ENCODE measurements at regions not wholly inside any gene's neighbourhood (a gene's known extent, or its start where the extent isn't known, plus 50 kb on each side); places are given as distances from the start of the nearest gene placed in this dataset.

DNA sequence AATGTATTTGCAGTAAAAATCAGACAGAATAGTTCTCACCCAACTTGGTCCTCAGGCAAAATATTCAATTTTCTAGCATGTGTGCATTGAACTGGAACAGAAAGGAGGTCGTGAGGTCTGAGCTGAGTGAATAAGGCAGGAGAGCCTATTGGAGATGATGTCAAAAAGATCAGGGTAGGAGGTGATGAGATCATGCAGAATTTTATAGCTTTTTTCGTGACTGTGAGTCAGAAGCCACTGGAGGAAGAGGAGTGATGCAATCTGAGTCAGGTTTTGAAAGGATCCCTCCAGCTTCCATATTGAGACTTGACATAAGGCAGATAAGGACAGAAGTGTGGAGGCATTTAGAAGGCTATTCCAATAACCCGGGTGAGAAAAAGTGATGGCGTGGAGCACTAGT is 299.5 kb upstream of the SOX11 start:
- no peaks in the 10 kb centered on the region for H3K36me3 ChIP-seq
- H3K4me1 ChIP-seq, result no peaks in the 10 kb centered on the region
- H4K20me1 ChIP-seq, result no peaks in the 10 kb centered on the region
- no peak overlapping the region for H3K27ac ChIP-seq
- no peak overlapping the region for H3K9ac ChIP-seq
- no peaks in the 10 kb centered on the region for H3K27me3 ChIP-seq
- H3K9me3 ChIP-seq, result no peaks in the 10 kb centered on the region
- no peak overlapping the region for H3K4me2 ChIP-seq
- no peak for TF ChIP-seq Cebpa-rat (IDR thresholded peaks at IDR 0.05)
- H3K4me3 ChIP-seq, result no peak overlapping the region

DNA sequence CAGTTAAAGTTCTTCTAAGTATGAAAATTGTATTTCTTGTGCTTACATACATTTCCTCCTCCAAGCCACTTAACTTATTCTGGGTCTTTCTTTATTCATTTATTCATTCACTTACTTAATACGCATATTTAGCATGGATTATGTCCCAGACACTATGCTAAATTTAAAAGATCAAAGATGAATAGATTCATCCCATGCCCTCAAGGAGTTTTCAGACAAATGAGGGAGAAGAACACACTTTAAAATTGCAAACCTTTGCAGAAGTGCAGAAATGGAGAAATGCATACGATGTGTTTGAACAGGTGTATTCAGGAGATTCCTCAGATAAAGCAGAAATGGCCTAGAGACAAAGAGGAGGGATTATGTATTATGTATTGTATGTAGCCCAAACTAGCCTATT is 298.7 kb upstream of the SOX11 start:
- H3K27ac ChIP-seq, result no peak overlapping the region
- no peaks in the 10 kb centered on the region for H4K20me1 ChIP-seq
- H3K9ac ChIP-seq, result no peak overlapping the region
- no peaks in the 10 kb centered on the region for H3K36me3 ChIP-seq
- no peak for TF ChIP-seq Cebpa-rat (IDR thresholded peaks at IDR 0.05)
- no peaks in the 10 kb centered on the region for H3K27me3 ChIP-seq
- no peaks in the 10 kb centered on the region for H3K4me1 ChIP-seq
- no peak overlapping the region for H3K4me2 ChIP-seq
- no peak overlapping the region for H3K4me3 ChIP-seq
- no peaks in the 10 kb centered on the region for H3K9me3 ChIP-seq

DNA sequence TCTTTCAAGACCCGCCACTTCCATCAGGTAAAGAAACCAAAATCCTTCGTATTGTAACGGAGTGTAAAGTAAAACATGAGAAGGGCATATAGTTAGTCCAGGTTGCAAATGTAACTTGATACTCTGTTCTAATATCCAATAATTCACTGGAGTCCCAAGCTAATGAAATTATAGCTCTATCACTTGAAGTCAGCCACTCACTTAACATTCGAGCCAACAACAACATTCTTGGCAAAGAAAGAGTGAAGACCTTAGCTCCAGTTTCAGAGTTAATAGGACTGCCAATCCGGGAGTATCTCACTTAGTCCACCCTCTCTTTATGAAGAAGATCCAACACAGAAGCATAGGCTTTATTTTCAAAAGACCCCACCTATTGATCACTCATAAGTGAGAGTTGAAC is 298.0 kb upstream of the SOX11 start:
- Histone ChIP-seq H3K4me2 (no peak overlapping the region), H3K27ac (no peak overlapping the region), H4K20me1 (no peaks in the 10 kb centered on the region), H3K36me3 (no peaks in the 10 kb centered on the region), H3K27me3 (no peaks in the 10 kb centered on the region), H3K9me3 (no peaks in the 10 kb centered on the region), H3K9ac (no peak overlapping the region), H3K4me1 (no peaks in the 10 kb centered on the region), H3K4me3 (no peak overlapping the region)
- no peak for TF ChIP-seq Cebpa-rat (IDR thresholded peaks at IDR 0.05)

DNA sequence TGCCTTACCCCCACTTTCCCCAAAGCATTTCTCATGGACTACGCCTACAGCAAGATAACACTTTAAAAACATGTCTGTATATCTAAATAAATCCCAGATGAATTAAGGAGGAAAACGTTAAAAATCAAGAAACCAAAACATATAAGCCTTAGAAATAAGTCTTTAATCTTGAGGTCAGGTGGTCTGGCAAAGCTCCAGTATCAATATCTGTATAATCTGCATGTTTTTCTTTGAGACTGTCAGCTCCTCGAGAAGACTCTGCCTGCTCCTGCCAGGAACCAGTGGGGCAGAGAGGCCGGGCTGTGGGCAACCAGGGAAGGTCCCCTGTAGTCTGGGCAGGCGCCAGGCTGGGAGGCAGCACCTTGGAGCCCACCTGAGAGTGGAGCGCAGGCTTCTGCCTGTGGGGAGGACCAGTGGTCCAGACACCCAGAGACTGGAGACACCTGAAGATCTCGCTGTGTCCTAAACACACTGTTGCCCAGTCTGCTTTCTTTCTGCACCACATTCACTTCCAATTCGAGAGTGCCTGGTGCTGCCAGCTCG is 291.0 kb upstream of the SOX11 start:
- Histone ChIP-seq H3K4me3 (no peak overlapping the region), H4K20me1 (no peaks in the 10 kb centered on the region), H3K4me2 (no peak overlapping the region), H3K4me1 (no peaks in the 10 kb centered on the region), H3K27ac (no peak overlapping the region), H3K9ac (no peak overlapping the region), H3K27me3 (no peaks in the 10 kb centered on the region), H3K36me3 (no peaks in the 10 kb centered on the region), H3K9me3 (no peaks in the 10 kb centered on the region)
- no peak for TF ChIP-seq Cebpa-rat (IDR thresholded peaks at IDR 0.05)

DNA sequence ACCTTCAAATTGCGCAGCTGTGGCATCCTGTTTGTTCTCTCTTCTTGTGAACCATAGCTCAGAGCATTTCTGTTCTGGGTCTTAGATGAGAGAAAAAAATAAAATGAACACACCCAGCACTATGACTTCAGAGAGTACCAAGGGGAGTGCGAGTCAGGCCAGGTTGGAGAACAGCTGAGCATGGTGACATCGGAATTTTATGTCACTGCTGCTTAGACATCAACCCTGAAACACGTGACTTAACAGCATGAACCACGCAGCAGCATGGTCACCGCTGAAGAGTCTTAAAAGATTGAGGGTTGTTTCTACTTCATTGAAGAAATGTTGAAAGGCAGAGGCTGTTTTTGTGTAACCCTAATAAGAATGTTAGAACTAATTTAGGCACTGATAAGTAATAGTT is 288.8 kb upstream of the SOX11 start:
- Histone ChIP-seq H3K27me3 (no peaks in the 10 kb centered on the region), H3K27ac (no peak overlapping the region), H4K20me1 (no peaks in the 10 kb centered on the region), H3K9me3 (0 out of 2 replicates have a peak, but pooled peaks cover 5% of the 10 kb centered on the region), H3K9ac (no peak overlapping the region), H3K4me1 (no peaks in the 10 kb centered on the region), H3K4me2 (no peak overlapping the region), H3K4me3 (no peak overlapping the region), H3K36me3 (no peaks in the 10 kb centered on the region)
- no peak for TF ChIP-seq Cebpa-rat (IDR thresholded peaks at IDR 0.05)

DNA sequence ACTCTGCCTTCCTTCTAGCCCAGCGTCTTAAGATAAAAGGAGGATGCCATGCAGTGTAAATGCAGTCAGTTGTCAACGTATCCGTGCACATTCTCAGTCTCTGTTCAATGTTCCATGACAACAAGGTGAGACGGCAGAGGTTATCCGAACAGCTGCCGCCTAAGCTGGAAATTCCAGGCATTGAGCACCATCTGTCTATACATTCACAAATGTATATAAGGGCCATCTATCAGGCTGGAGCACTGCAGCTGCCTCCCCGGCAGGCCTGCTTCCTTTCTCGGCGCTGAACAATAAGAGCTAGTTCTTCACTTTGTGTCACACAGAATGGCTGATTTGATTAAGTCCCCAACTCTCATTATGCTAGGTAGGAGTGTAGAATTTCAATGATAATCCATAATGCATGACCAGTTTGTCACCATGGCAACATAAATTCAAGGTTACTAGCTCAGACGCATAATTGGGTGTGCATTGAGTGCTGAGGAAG is 282.2 kb upstream of the SOX11 start:
- no peak overlapping the region for H3K4me3 ChIP-seq
- no peak for TF ChIP-seq Cebpa-rat (IDR thresholded peaks at IDR 0.05)
- H3K27me3 ChIP-seq, result no peaks in the 10 kb centered on the region
- no peaks in the 10 kb centered on the region for H4K20me1 ChIP-seq
- 0 out of 2 replicates have a peak, but pooled peaks cover 5% of the 10 kb centered on the region for H3K9me3 ChIP-seq
- no peaks in the 10 kb centered on the region for H3K4me1 ChIP-seq
- no peaks in the 10 kb centered on the region for H3K36me3 ChIP-seq
- no peak overlapping the region for H3K9ac ChIP-seq
- no peak overlapping the region for H3K4me2 ChIP-seq
- H3K27ac ChIP-seq, result no peak overlapping the region

DNA sequence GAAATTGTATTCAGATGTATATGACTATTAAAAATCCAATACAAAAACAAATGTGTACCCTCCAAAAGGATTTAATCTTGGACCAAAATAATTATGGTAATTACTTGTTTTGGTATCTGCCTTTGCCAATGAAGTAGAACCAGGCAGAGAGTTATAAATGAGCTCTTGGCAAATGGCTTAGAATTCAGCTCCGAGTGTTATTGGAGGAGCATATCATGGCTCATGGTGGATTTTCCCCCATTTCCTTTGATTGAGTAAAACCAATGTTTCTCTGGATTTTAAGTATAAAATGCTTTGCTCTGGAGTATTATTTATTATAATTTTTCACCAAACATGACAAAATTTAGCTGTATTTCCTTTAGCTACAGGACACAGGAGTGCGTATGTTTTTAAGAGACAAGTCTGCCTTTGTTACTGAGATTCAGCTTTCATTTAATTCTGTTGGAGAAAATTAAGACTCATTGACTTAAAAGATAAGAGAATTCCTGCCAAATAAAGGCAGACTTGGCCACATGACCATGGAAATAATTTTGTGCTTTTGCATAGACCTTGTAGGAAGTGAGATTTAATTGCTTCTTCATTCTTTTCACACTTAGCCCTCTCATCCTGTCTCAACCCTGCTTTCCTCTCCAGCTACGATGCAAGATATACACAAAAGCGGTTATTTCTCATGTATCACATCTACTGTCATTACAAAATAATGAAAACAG is 281.0 kb upstream of the SOX11 start:
- no peaks in the 10 kb centered on the region for H4K20me1 ChIP-seq
- TF ChIP-seq Cebpa-rat (IDR thresholded peaks at IDR 0.05), result no peak
- no peaks in the 10 kb centered on the region for H3K4me1 ChIP-seq
- H3K4me2 ChIP-seq, result no peak overlapping the region
- H3K36me3 ChIP-seq, result no peaks in the 10 kb centered on the region
- H3K4me3 ChIP-seq, result no peak overlapping the region
- no peaks in the 10 kb centered on the region for H3K27me3 ChIP-seq
- H3K9ac ChIP-seq, result no peak overlapping the region
- 0 out of 2 replicates have a peak, but pooled peaks cover 5% of the 10 kb centered on the region for H3K9me3 ChIP-seq
- no peak overlapping the region for H3K27ac ChIP-seq

DNA sequence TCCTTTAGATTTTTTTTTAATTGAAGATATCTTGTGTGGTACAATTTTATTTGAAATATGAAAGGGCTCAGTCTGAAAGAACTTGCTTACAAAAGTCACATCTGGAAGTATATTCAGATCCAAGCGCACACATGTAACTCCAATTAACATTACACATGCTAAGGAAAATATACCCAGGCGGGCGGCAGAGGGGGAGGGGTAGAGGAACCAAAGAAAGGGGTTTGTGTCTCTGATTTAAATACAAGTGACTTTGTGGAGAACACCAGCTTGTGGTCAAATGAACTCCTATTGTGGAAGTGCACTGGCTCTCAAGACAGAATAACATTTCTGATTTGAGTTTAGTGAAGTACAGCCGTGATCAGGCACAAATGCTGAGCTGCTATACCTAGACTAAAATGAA is 280.2 kb upstream of the SOX11 start:
- H3K27me3 ChIP-seq, result no peaks in the 10 kb centered on the region
- no peak overlapping the region for H3K27ac ChIP-seq
- H3K9ac ChIP-seq, result no peak overlapping the region
- no peaks in the 10 kb centered on the region for H3K9me3 ChIP-seq
- H3K4me1 ChIP-seq, result no peaks in the 10 kb centered on the region
- no peaks in the 10 kb centered on the region for H3K36me3 ChIP-seq
- no peak overlapping the region for H3K4me2 ChIP-seq
- no peaks in the 10 kb centered on the region for H4K20me1 ChIP-seq
- H3K4me3 ChIP-seq, result no peak overlapping the region
- no peak for TF ChIP-seq Cebpa-rat (IDR thresholded peaks at IDR 0.05)

DNA sequence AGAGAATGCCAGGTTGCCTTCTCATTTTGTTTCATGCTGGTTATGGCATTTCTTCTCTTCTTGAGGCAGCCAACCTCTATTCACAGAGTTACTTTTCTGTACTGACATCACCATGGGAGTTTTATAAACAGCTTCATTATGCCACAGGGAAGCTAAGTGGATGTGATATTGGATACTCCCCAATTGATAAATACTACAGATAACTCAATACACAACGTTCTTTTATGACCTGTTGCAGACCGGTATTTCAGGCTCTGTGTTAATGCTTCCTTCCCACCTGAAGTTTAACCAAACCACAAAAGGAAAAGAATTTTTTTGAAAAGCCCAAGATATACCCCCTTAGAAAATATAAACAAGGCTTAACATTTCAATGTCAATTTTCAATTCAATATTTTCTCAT is 258.3 kb upstream of the SOX11 start:
- Histone ChIP-seq H3K4me1 (0 out of 2 replicates have a peak, but pooled peaks cover 4% of the 10 kb centered on the region), H4K20me1 (no peaks in the 10 kb centered on the region), H3K36me3 (no peaks in the 10 kb centered on the region), H3K4me3 (no peak overlapping the region), H3K9me3 (no peaks in the 10 kb centered on the region), H3K4me2 (no peak overlapping the region), H3K9ac (no peak overlapping the region), H3K27ac (no peak overlapping the region), H3K27me3 (no peaks in the 10 kb centered on the region)
- TF ChIP-seq Cebpa-rat (IDR thresholded peaks at IDR 0.05), result no peak

DNA sequence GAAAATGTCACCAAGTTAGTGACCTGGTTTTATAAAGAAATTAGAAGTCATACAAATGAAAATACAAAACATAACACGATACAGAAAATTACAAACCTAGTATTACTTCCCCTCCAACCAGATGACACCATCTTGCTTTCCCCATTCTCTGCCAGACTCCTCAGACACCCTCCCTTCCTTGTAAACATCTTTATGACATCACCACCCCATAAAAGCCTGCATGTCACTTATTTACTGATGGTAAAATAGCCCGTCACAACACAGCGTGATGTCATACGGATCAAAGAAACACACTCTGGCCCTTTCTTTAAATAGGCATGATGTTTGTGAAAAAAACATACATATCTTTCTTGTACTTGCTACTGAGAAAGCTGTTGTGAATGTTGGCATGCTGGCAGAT is 254.8 kb upstream of the SOX11 start:
- Histone ChIP-seq H3K27me3 (no peaks in the 10 kb centered on the region), H3K4me2 (no peak overlapping the region), H3K27ac (no peak overlapping the region), H3K9me3 (no peaks in the 10 kb centered on the region), H3K4me1 (0 out of 2 replicates have a peak, but pooled peaks cover 4% of the 10 kb centered on the region), H3K4me3 (no peak overlapping the region), H3K36me3 (no peaks in the 10 kb centered on the region), H4K20me1 (no peaks in the 10 kb centered on the region), H3K9ac (no peak overlapping the region)
- no peak for TF ChIP-seq Cebpa-rat (IDR thresholded peaks at IDR 0.05)
